Mucosa of stomach (tissue), 1 donor: ENCODE measurements at regions not wholly inside any gene's neighbourhood (a gene's known extent, or its start where the extent isn't known, plus 50 kb on each side); places are given as distances from the start of the nearest gene placed in this dataset.

ENCODE experiments used
- H3K27me3 ChIP-seq: one replicate; pipeline ENCODE4 v1.7.0; 2013; ENCODE audit warnings: mild to moderate bottlenecking, low read length; ENCODE audit not compliant: control insufficient read depth, insufficient read depth
- H3K36me3 ChIP-seq: one replicate; pipeline ENCODE4 v1.7.0; 2013; ENCODE audit warnings: low read length; ENCODE audit not compliant: control insufficient read depth, insufficient read depth
- H3K4me1 ChIP-seq: one replicate; pipeline ENCODE4 v1.7.0; 2013; ENCODE audit warnings: mild to moderate bottlenecking, low read length; ENCODE audit not compliant: control insufficient read depth, insufficient read depth
- H3K4me3 ChIP-seq: one replicate; pipeline ENCODE4 v1.7.0; 2013; ENCODE audit warnings: low read length
- H3K9ac ChIP-seq: one replicate; pipeline ENCODE4 v1.7.0; 2013; ENCODE audit warnings: mild to moderate bottlenecking, low read length, moderate library complexity
- H3K9me3 ChIP-seq: one replicate; pipeline ENCODE4 v1.7.0; 2013; ENCODE audit warnings: mild to moderate bottlenecking, low read length, moderate library complexity; ENCODE audit not compliant: control insufficient read depth
- donor health status: Pancreatic carcinoma.

DNA sequence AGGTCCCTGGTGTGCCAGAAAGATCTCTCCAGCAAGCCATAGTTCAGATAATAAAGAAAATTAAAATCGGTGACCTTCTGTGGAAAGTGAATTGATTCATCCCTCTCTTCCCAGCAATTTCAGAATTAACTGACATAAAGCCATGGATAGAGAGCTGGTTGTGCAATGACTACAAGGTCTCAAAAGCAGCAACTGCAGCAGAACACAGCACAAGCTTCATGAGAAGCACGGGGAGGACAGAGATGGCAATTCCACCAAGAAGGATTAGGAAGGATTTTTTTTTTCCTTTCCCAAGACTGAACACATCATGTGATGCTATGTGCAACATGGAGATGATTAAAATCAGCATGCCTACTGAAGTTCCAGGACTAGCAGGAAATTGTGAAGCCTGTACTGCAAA is 154.9 kb upstream of the PLEKHG7 start:
- no peaks in the 10 kb centered on the region for H3K27me3 ChIP-seq
- H3K4me1 ChIP-seq, result peaks cover 58% of the 10 kb centered on the region
- no peak overlapping the region for H3K4me3 ChIP-seq
- H3K36me3 ChIP-seq, result no peaks in the 10 kb centered on the region
- H3K9me3 ChIP-seq, result no peaks in the 10 kb centered on the region
- H3K9ac ChIP-seq, result no peak overlapping the region

DNA sequence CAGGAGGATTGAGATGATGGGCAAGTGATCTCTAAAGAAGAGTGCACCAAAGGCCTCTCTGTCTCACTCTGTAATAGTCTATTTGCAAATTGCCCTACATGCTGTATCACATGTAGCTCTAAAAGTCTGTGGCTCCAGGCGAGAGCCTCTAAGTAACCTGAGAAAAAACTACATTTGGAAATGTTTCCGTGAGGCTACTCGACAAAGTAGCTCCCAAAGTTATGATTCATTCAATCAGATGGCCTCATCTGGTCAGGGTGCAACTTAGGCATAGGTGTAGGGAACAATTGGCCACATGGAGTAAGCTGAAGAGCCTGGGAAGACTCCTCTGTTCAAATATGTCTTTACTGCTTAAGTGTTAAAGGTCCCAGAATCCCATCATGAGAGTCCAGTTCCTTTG is 155.4 kb upstream of the PLEKHG7 start:
- Histone ChIP-seq H3K36me3 (no peaks in the 10 kb centered on the region), H3K9ac (no peak overlapping the region), H3K9me3 (no peaks in the 10 kb centered on the region), H3K4me1 (peaks cover 54% of the 10 kb centered on the region), H3K4me3 (no peak overlapping the region), H3K27me3 (no peaks in the 10 kb centered on the region)

DNA sequence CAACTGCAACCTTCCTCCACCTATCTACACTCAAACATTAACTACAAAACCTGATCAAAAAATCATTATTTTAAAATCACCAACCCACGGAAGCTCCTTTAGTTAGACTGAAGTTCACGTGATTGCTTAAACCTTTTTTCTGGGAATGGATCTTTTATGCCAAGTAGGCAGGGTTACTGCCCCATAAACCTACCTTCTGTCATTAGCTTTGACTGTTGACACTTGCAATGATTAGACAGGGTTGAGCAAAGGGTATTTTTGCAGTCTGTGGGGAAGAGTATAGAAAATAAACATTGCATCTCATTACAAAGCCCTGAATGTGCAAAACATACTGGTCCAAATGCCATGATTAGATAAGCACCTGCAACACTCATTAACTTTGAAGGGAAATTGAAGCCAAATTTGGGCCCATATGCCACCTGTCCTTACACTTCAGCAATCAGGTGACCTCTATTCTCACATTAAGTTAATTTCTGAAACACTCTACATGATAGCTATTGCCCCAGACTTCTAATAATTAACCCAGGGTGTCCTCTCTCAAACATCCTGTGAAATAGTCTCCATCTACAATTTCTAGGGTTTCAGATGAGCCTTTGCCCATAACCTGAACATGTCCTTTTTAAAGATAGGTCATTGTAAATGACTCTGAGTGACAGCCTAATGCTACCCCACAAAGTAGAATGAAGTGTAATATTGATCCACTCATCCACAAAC is 156.0 kb upstream of the PLEKHG7 start:
- no peak overlapping the region for H3K4me3 ChIP-seq

DNA sequence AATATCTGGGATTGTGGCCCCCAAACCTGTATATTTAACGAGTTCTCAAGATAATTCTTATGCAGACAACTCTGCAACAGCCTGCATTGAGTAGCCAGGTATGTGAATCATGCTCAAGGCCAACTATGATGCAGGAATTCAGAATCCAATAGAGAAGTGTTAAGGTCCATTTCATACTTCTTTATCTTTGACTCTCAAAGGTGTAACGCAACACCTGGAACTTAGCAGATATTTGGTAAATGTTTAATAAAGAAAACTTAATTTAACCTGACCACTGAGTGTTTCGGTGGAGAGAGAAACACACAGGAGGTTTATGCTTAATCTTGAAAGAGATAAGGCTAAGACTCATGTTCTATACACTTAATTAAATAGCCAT is 156.5 kb upstream of the PLEKHG7 start:
- H3K4me3 ChIP-seq, result no peak overlapping the region
- H3K9me3 ChIP-seq, result no peaks in the 10 kb centered on the region
- no peaks in the 10 kb centered on the region for H3K27me3 ChIP-seq
- no peaks in the 10 kb centered on the region for H3K36me3 ChIP-seq
- H3K9ac ChIP-seq, result no peak overlapping the region
- H3K4me1 ChIP-seq, result peaks cover 42% of the 10 kb centered on the region

More for the DNA sequence above, 156.0 kb upstream of the PLEKHG7 start:
- H3K27me3 ChIP-seq, result no peaks in the 10 kb centered on the region
- H3K9ac ChIP-seq, result no peak overlapping the region
- H3K36me3 ChIP-seq, result no peaks in the 10 kb centered on the region
- peaks cover 48% of the 10 kb centered on the region for H3K4me1 ChIP-seq
- H3K9me3 ChIP-seq, result no peaks in the 10 kb centered on the region

DNA sequence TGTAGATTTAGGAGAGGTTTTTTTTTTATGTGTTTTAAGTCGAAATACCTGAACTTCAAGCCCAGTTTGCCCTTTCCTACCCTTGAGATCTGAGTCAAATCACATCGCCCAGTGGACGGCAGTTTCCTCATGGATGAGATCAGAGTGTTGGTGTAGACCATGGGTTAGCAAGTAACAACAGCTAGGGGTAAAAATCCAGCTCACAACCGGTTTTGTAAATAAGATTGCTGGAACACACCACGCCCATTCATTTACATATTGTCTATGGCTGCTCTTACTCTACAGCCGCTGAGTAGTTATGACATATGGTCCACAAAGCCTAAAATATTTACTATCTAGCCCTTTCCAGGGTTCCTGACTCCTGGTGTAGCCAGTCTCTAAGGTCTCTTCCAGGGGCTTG is 158.5 kb upstream of the PLEKHG7 start:
- H3K4me3 ChIP-seq, result no peak overlapping the region
- H3K4me1 ChIP-seq, result peaks cover 51% of the 10 kb centered on the region
- no peak overlapping the region for H3K9ac ChIP-seq
- H3K27me3 ChIP-seq, result no peaks in the 10 kb centered on the region
- no peaks in the 10 kb centered on the region for H3K9me3 ChIP-seq
- no peaks in the 10 kb centered on the region for H3K36me3 ChIP-seq

DNA sequence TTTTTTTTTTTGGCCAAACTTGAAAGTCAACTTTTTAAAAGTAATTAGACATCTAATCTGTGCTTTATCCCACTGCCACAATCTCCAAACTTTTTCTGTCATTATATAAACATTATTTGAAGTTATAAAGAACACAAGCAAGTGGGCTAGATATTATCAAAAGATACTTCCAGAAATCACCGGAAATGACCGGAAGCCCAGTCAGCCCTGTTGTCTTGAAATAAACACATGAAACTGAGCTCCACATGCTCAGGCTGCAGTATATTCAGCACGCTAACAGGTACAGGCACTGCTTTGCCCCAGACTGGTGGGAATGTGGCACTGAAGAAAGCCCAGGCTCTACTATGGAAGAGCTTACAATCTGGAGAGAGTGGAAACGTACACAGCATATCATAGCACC is 158.9 kb upstream of the PLEKHG7 start:
- H3K4me1 ChIP-seq, result peaks cover 56% of the 10 kb centered on the region
- no peaks in the 10 kb centered on the region for H3K9me3 ChIP-seq
- H3K36me3 ChIP-seq, result no peaks in the 10 kb centered on the region
- no peaks in the 10 kb centered on the region for H3K27me3 ChIP-seq
- no peak overlapping the region for H3K9ac ChIP-seq
- no peak overlapping the region for H3K4me3 ChIP-seq

DNA sequence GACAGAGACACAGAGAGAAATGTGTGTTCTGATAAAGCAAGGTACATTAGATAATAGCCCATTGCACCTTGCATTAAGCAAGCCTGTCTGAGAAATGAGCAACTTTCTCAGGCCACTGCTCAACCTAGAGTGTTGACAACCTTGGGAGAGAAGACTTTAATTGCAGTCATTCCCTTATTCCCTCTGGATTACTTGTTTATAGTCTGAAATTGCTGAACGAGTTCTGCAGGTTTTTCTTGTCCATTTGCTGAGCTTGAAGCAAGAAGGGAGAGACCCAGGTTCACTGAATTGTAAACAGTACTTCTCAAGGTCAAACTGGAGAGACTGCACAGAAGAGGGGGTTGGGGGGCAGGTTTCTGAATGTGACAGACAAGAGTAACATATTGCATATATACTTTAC is 159.4 kb upstream of the PLEKHG7 start:
- Histone ChIP-seq H3K27me3 (no peaks in the 10 kb centered on the region), H3K9me3 (no peaks in the 10 kb centered on the region), H3K36me3 (no peaks in the 10 kb centered on the region), H3K9ac (no peak overlapping the region), H3K4me1 (peaks cover 60% of the 10 kb centered on the region), H3K4me3 (no peak overlapping the region)

DNA sequence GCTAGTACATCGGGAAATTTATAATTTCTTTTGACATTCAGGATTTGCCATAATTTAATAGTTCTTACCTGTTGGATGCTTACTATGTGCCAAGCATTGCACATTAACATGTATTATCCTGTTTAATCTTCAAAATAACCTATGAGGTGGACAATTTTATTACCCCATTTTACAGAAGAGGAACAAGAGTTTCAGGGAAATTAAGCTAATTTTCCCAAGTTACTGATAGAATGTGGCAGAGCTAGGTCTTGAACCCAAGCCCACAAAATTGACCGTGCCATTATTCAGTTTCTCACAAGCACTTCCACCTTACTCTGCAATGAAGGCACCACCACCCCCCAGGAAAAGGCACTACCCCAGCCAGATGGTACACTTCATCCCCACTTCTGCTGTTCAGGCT is 161.1 kb upstream of the PLEKHG7 start:
- Histone ChIP-seq H3K9ac (no peak overlapping the region), H3K4me3 (no peak overlapping the region), H3K4me1 (peaks cover 52% of the 10 kb centered on the region)

DNA sequence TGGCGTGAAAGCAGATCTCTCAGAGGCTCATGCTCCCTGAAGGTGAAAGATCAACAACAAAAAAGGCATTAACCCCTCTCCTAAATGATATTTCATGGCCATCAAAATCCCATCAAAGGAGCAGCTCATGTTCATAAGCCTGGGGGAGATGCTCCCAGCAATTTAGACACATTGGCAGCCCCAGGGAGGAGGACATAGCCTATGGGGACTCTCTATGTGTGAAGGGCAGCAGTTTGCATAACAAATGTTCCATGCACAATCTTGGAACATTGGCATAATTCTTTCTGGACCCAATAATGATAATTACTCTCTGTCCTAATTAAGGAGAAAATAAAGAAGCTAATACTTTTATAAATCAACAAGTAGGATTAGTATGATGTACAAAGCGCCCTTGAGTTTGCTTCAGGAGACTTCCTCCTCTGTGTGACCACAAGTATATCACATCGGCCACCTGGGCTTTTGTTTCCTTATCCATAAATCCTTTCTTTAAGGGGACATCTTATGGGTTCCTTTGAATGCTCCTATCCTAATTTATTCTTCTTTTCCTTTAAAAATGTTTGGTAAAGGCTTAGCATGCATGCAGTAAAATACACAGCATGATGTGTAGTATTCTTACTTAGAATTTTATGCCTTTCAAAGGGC is 161.9 kb upstream of the PLEKHG7 start:
- Histone ChIP-seq H3K4me3 (no peak overlapping the region), H3K4me1 (peaks cover 50% of the 10 kb centered on the region), H3K36me3 (no peaks in the 10 kb centered on the region), H3K9me3 (no peaks in the 10 kb centered on the region), H3K27me3 (no peaks in the 10 kb centered on the region), H3K9ac (no peak overlapping the region)

More for the DNA sequence above, 161.1 kb upstream of the PLEKHG7 start:
- Histone ChIP-seq H3K9me3 (no peaks in the 10 kb centered on the region), H3K27me3 (no peaks in the 10 kb centered on the region), H3K36me3 (no peaks in the 10 kb centered on the region)

DNA sequence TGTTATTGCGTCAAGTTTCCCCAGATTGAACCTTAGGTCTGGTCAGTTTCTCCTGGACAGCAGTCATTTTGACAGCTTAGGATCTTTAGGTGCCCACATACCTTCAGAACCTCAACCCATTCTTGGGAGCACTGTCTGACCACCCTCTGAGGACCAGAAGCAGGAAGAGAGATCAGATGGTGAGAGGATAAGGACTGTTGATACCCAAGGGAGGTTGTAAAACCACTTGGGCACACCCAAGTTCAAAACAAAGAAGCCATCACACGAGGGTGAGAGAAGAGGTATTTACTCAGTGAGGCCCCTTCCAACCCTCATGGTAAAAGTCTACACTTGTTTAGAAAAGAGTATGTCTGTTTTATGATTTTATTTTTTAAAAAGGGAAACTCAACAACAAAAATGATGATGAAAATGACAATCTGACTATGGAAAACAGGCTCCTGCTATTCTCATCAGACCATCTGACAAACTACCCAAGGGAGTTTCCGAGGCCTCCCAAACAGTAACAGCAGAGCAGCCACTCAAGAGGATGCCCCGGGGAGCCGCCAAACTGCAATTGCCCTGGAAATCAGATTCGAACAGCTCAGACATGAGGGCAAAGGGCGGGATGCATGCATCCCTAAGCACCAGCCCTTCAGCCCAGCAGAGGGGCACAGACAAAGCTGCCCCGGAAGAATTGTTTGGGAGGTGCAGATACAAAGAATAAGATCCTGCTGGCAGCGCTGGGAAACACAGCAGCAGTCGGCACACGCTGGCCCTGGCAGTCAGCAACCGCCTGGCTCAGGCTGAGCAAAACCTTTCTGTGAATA is 162.6 kb upstream of the PLEKHG7 start:
- no peak overlapping the region for H3K4me3 ChIP-seq
- no peaks in the 10 kb centered on the region for H3K36me3 ChIP-seq
- H3K27me3 ChIP-seq, result no peaks in the 10 kb centered on the region
- no peaks in the 10 kb centered on the region for H3K9me3 ChIP-seq
- H3K4me1 ChIP-seq, result peaks cover 44% of the 10 kb centered on the region
- no peak overlapping the region for H3K9ac ChIP-seq

DNA sequence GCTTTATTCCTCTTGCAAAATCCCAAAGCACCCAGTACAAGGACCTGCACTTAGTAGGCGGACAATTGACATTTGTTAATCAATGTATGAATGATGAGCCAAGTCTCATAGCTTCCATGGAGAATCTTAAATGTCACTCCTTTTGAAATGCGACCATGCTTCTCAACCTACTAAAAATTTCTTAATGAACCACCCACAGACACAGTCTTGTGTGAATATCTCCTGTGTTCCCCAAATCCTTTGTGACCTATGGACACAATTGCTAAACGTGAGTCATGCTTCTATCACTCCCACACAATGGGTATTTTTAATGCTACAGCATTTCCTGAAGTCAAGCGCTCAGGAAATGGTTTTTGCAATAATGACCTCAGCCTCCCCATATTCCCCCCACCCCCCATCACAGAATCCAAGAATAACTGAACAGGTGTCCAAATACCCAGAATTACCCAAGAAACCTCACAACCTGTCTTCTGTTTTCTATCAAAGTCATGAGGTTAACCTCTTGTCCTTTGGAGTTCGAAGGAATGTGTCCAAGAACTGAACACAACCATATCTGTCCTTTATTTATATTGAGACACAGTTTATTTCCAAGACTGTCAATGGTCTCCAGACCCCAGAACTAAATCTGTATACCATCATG is 163.6 kb upstream of the PLEKHG7 start:
- Histone ChIP-seq H3K9ac (no peak overlapping the region), H3K4me3 (no peak overlapping the region), H3K27me3 (no peaks in the 10 kb centered on the region), H3K4me1 (peaks cover 37% of the 10 kb centered on the region), H3K36me3 (no peaks in the 10 kb centered on the region), H3K9me3 (no peaks in the 10 kb centered on the region)
